IMR-90 (cell line): ENCODE measurements at regions not wholly inside any gene's neighbourhood (a gene's known extent, or its start where the extent isn't known, plus 50 kb on each side); places are given as distances from the start of the nearest gene placed in this dataset.

Source experiments
- CTCF ChIP-seq: conservative IDR thresholded peaks from 2 replicates; pipeline ENCODE4 v1.5.1; 2012; ENCODE audit warnings: mild to moderate bottlenecking, low read depth, low read length, improper control_type of control experiment
- ELK1 ChIP-seq: fragments of 150-350 bp; IDR thresholded peaks from 2 replicates; pipeline ENCODE4 v1.6.1; 2016; ENCODE audit warnings: low read depth, mild to moderate bottlenecking, low read length, moderate library complexity, borderline replicate concordance
- MAFK ChIP-seq: IDR thresholded peaks from 2 replicates; pipeline ENCODE4 v1.6.1; 2012; ENCODE audit warnings: low read depth, low read length, improper control_type of control experiment
- POLR2A ChIP-seq: IDR thresholded peaks from 2 replicates; pipeline ENCODE4 v1.6.1; 2012; ENCODE audit warnings: mild to moderate bottlenecking, low read depth, low read length
- RAD21 ChIP-seq: IDR thresholded peaks from 2 replicates; pipeline ENCODE4 v1.6.1; 2012; ENCODE audit warnings: low read length, improper control_type of control experiment
- RCOR1 ChIP-seq: IDR thresholded peaks from 2 replicates; pipeline ENCODE4 v1.6.1; 2012; ENCODE audit warnings: mild to moderate bottlenecking, low read length, improper control_type of control experiment; ENCODE audit not compliant: insufficient replicate concordance
- SMC3 ChIP-seq: fragments of 150-350 bp; IDR thresholded peaks from 2 replicates; pipeline ENCODE4 v1.6.1; 2016; ENCODE audit warnings: low read depth, mild to moderate bottlenecking, antibody characterized with exemption, low read length, moderate library complexity
- USF2 ChIP-seq: fragments of 150-350 bp; IDR thresholded peaks from 2 replicates; pipeline ENCODE4 v1.6.1; 2017; ENCODE audit warnings: mild to moderate bottlenecking, antibody characterized with exemption, low read length, low read depth

GRCh38 chr7:1351881-1352625, 107.2 kb downstream of the MICALL2 start:
- no peak for TF ChIP-seq POLR2A
- no peak for TF ChIP-seq CTCF
- TF ChIP-seq MAFK: no peak
- no peak for TF ChIP-seq SMC3
- no peak for TF ChIP-seq RAD21
- no peak for TF ChIP-seq ELK1
- TF ChIP-seq RCOR1: no peak
- no peak for TF ChIP-seq USF2
